ENCODE measurements at regions not wholly inside any gene's neighbourhood (a gene's known extent, or its start where the extent isn't known, plus 50 kb on each side); places are given as distances from the start of the nearest gene placed in this dataset.
"Not testable (repeated sequence)": the region's sequence is repeated elsewhere in the genome, so short reads cannot be mapped to it uniquely, and the experiment has no call there.

DNA sequence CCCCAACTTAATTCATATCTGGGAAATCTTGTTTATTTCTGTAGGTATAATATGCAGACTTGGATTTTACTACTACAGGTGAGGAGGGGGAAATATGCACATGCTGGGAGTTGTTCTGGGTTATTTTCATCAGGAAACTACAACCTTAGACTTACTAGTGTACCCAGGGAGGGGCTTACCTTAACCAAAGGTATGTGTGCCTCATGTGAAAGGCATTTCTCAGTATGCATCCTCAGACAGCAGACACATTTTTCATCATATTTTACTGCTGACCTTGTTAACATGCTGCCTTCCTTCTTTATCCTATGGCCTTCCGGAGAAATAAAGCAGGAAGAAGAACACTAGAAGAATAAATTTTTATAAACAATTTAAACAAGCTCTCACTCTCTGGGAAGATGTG, 214.9 kb downstream of the SPANXN4 start:
- 38% methylated on average over 1 of the region's 1 CpG for WGBS (ENCODE audit: insufficient coverage, low coverage, low lambda C conversion rate, missing lambda C conversion rate)
- Histone ChIP-seq H3K4me1 (no peaks in the 10 kb centered on the region), H3K4me3 (no peak overlapping the region), H3K27me3 (no peaks in the 10 kb centered on the region), H3K9me3 (no peaks in the 10 kb centered on the region), H3K36me3 (no peaks in the 10 kb centered on the region), H3K27ac (no peak overlapping the region)
- DNase-seq (no peak), ATAC-seq (no peak)
- TF ChIP-seq POLR2A (IDR thresholded peaks at IDR 0.05) = no peak
- TF ChIP-seq, protein P1, sequence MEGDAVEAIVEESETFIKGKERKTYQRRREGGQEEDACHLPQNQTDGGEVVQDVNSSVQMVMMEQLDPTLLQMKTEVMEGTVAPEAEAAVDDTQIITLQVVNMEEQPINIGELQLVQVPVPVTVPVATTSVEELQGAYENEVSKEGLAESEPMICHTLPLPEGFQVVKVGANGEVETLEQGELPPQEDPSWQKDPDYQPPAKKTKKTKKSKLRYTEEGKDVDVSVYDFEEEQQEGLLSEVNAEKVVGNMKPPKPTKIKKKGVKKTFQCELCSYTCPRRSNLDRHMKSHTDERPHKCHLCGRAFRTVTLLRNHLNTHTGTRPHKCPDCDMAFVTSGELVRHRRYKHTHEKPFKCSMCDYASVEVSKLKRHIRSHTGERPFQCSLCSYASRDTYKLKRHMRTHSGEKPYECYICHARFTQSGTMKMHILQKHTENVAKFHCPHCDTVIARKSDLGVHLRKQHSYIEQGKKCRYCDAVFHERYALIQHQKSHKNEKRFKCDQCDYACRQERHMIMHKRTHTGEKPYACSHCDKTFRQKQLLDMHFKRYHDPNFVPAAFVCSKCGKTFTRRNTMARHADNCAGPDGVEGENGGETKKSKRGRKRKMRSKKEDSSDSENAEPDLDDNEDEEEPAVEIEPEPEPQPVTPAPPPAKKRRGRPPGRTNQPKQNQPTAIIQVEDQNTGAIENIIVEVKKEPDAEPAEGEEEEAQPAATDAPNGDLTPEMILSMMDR (IDR thresholded peaks at IDR 0.05) = no peak
- intact Hi-C loops (cut with DNase I) = no loop called here

DNA sequence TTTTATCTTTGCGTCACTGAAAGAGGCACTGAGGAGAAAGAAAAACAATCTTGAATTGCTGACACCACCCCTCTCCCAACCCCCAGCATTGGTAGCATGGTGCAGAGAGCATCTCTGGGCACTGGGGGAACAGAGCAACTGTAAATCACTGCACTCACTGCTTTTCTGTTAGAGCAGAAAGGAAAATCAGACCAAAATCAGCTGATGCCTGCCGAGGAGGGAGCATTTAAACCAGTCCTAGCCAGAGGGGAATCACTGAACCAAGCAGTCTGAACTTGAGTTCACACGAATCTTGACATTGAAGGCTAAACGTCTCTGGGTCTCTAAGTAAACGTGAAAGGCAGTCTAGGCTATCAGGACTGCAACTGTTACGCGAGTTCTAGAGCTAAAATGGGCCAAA, 205.8 kb downstream of the SPANXN4 start:
- no peak overlapping the region for H3K27ac ChIP-seq
- TF ChIP-seq POLR2A (IDR thresholded peaks at IDR 0.05) = no peak
- TF ChIP-seq, protein P1 (IDR thresholded peaks at IDR 0.05) = no peak
- H3K9me3 ChIP-seq = no peaks in the 10 kb centered on the region
- WGBS (ENCODE audit: insufficient coverage, low coverage, low lambda C conversion rate, missing lambda C conversion rate) = 44% methylated on average over 7 of the region's 7 CpGs
- H3K27me3 ChIP-seq = no peaks in the 10 kb centered on the region
- no peak for ATAC-seq
- H3K4me3 ChIP-seq = no peak overlapping the region
- intact Hi-C loops (cut with DNase I) = no loop called here
- H3K4me1 ChIP-seq = no peaks in the 10 kb centered on the region
- DNase-seq = no peak
- no peaks in the 10 kb centered on the region for H3K36me3 ChIP-seq

DNA sequence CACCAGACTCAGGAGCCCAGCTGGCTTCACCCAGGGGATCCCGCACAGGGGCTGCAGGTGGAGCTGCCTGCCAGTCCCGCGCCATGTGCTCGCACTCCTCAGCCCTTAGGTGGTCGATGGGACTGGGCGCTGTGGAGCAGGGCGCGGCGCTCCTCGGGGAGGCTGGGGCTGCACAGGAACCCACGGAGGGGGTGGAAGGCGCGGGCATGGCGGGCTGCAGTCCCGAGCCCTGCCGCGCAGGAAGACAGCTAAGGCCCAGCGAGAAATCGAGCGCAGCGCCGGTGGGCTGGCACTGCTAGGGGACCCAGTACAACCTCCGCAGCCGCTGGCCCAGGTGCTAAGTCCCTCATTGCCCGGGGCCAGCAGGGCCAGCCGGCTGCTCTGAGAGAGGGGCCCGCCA, 202.9 kb downstream of the SPANXN4 start:
- intact Hi-C loops (cut with DNase I); H3K27me3 ChIP-seq; ATAC-seq; H3K9me3 ChIP-seq; H3K36me3 ChIP-seq; H3K4me1 ChIP-seq; H3K4me3 ChIP-seq; DNase-seq; H3K27ac ChIP-seq: not testable (repeated sequence)
- WGBS (ENCODE audit: insufficient coverage, low coverage, low lambda C conversion rate, missing lambda C conversion rate) = 86% methylated on average over 8 of the region's 27 CpGs

DNA sequence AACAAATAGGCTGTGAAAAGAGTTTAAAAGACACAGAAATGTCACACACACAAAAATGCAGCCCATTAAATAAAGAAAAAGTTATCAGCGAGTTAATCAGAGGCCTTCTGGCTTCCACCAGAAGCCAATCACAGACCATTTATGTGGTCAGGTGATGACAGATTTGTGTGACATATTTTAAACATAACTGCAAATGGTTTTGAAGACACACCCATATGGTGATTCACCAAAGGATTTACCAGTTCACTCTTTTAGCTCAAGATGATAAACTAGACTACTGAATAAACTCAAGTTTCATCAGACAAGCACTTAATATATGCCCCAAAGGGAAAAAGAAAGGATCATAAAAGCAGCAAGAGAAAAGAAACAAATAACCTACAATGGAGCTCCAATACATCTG, 181.2 kb downstream of the SPANXN4 start:
- no peak for TF ChIP-seq POLR2A (IDR thresholded peaks at IDR 0.05)
- TF ChIP-seq, protein P1 (IDR thresholded peaks at IDR 0.05) = no peak
- H3K4me3 ChIP-seq = no peak overlapping the region
- DNase-seq (no peak), ATAC-seq (no peak)
- H3K36me3 ChIP-seq = no peaks in the 10 kb centered on the region
- H3K9me3 ChIP-seq = no peaks in the 10 kb centered on the region
- H3K4me1 ChIP-seq = no peaks in the 10 kb centered on the region
- intact Hi-C loops (cut with DNase I) = no loop called here
- WGBS (ENCODE audit: insufficient coverage, low coverage, low lambda C conversion rate, missing lambda C conversion rate) = 29% methylated on average over 1 of the region's 1 CpG
- H3K27me3 ChIP-seq = no peaks in the 10 kb centered on the region
- no peak overlapping the region for H3K27ac ChIP-seq

DNA sequence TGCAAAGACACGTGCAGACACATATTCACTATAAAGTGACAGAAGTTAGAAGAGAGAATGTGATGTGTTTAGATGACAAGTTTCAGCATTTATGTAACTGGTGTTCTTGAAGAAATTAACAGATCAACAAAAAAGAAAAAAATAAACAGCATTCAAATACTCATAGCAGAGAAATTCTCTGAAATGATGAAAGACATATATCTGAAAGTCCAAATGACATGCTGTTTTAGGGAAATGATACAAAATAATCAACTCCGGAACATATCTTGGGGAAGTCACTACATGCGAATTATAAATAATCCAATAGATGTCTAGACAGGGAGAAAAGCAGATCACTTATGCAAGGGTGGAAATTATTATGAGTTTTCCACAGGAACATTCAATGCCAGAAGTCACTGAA, 146.0 kb downstream of the SPANXN4 start:
- H3K4me3 ChIP-seq = no peak overlapping the region
- no peaks in the 10 kb centered on the region for H3K36me3 ChIP-seq
- H3K4me1 ChIP-seq = no peaks in the 10 kb centered on the region
- no peak overlapping the region for H3K27ac ChIP-seq
- ATAC-seq = no peak
- no peak for DNase-seq
- WGBS (ENCODE audit: insufficient coverage, low coverage, low lambda C conversion rate, missing lambda C conversion rate) = 60% methylated on average over 3 of the region's 3 CpGs
- TF ChIP-seq POLR2A (IDR thresholded peaks at IDR 0.05) = no peak
- TF ChIP-seq, protein P1 (IDR thresholded peaks at IDR 0.05) = no peak
- intact Hi-C loops (cut with DNase I) = no loop called here
- H3K9me3 ChIP-seq = no peaks in the 10 kb centered on the region
- no peaks in the 10 kb centered on the region for H3K27me3 ChIP-seq

Measured in right lobe of liver (tissue), 6 donors.